Mucosa of gallbladder (tissue), 1 donor: ENCODE measurements at regions not wholly inside any gene's neighbourhood (a gene's known extent, or its start where the extent isn't known, plus 50 kb on each side); places are given as distances from the start of the nearest gene placed in this dataset.

Experiments used
- DNase-seq: peaks from one replicate; pipeline ENCODE4 v3.0.0-alpha.2; 2020; ENCODE audit warnings: low spot score
- donor health status: DM: no; HTN: no; CAD: no.

GRCh38 chr10:10205906-10206305 lies 811.8 kb upstream of the CELF2 start:
- no peak for DNase-seq

GRCh38 chr10:10207538-10207937 lies 810.1 kb upstream of the CELF2 start:
- no peak for DNase-seq

DNA sequence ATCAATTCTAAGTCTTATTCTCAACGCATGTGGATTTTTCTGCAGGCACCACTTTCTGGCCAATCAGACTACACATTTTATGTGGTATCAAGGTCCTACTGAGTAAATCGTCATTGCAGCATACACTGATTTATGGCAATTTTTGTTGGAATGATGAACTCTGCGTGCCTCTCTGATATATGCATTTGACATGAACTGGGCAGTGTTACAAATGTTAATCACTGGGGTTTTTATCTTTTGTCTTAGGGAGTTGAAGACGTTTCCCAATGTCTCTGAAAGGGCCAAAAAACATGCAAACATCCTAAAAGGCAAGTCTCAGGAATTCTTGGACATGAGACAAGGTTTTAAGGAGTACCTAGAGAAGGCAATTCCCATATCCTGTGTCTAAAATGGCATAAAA lies 809.5 kb upstream of the CELF2 start:
- no peak for DNase-seq

DNA sequence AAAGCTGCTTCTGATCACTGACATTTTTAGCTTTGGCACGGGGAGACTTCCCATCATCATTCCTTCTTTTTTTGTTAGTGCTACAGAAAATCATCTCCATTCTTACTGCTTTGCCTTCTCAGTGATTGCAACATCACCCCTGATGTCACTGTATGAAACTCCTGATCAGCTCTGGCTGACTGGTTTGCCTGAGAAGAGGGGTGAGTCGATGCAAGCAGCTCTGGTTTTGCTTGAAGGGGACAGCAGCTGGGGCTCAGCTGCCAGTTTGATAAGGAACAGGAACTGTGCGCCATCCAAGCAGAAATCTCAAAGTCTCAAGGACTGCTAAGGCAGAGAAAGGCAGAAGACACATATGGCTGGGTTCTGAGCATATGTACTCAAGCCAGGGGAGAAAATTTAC lies 808.5 kb upstream of the CELF2 start:
- DNase-seq, result peak; percentile 30

GRCh38 chr10:10211409-10211808 lies 806.3 kb upstream of the CELF2 start:
- DNase-seq, result no peak

DNA sequence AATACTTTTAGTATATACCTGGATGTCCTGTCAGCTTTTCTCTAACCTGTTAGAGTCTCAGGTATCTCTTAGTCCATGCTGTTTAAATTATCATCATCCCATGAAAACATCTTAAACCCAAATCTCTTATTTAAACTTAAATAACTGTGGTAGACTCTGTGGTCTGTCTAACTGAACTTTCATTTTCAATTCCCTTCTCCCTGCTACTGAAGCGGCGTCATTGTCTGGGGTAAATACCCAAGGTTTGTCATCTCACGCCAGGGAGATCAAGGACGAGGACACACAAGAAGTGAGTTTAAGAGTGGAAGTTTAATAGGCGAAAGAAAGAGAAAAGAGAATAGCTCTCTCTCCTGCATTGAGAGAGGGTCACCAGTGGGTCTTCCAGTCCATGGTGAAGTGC lies 804.4 kb upstream of the CELF2 start:
- DNase-seq, result no peak

DNA sequence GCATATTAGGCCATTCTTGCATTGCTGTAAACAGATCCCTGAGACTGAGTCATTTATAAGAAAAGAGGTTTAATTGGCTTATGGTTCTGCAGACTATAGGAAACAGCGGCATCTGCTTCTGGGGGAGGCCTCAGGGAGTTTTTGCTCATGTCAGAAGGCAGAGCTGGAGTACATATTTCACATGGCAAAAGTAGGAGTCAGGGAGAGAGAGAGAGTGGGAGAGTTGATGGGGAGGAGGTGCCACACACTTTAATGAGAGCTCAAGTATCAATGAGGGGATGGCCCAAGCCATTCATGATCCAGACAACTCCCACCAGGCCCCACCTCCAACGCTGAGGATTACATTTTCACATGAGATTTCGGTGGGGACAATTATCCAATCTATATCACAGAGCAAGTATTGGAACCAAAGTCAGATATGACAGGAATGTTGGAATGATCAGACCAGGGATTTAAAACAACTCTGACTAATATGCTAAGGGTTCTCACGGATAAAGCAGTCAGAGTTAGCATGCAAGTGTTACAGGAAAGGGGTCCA lies 795.3 kb upstream of the CELF2 start:
- DNase-seq, result no peak

DNA sequence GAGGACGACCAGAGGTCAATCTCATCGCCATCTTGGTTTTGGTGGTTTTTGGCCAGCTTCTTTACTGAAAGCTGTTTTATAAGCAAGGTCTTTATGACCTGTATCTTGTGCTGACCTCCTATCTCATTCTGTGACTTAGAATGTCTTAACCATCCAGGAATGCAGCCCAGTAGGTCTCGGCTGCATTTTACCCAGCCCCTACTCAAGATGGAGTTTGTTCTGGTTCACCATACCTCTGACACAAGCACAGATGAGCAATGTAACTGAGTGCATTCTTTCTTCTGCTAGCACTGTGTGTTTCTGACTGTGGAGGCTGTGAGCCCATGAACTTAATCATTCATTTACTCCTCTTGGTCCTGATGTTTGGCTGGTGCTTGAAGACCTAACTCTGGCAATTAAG lies 794.5 kb upstream of the CELF2 start:
- no peak for DNase-seq

DNA sequence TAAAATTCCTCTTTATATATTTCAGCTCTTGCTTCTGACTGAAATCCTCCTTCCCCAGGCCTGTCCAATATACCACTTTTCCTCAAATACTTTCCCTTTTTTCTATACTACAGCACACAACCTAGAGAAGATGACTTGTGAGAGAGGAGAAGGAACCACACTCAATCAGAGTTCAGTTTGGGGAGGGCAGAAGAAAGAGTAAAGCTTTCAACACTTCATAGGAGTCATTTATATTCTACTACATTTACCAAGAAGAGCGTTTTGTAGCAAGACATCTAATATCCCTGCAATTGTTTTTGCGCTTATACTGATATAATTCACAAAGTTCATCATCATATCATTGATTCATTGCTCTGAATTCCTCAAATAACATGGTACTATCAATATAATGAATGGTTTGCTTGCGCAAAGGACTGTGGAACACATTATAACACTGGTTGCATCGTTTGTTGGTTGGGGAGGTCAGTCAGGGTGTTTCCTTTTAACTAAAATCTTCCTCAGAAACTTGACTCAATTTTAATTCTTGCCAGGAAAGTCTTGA lies 792.5 kb upstream of the CELF2 start:
- no peak for DNase-seq

DNA sequence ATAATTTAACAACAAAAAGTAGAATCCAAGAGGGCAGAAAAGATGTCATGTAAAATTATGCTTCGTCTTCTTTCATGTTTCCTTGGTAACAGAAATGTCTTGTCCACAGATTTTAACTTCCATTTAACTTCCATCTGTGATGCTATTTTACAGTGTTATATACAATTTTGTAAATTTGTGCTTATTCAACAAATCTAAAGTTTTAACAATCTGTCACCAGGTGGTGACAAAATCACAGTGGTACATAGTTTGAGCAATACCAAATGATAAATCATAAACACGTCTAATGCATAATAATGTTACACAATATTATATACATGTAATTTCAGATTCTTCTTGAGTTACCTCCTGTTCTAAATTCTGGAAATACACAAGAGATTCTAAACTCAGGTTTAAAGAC lies 784.4 kb upstream of the CELF2 start:
- DNase-seq, result no peak

DNA sequence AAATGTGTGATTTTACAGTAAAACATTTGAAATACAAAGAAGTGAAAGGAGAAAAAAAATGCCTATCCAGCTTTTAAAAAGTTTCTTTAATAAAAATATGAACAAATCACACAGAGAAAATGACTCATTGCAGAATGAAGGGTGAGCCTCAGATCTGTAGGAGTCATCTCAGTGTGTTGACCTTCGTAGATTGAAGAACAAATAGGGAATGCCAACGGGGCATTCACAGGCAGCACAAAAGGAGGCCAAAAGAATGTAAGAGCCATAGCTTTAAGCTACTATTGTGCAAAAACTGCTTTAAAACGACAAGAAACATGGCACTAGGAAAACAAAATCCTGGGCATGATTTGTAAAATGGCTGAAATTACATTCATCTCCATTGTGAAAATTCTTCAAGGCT lies 782.7 kb upstream of the CELF2 start:
- DNase-seq, result no peak

DNA sequence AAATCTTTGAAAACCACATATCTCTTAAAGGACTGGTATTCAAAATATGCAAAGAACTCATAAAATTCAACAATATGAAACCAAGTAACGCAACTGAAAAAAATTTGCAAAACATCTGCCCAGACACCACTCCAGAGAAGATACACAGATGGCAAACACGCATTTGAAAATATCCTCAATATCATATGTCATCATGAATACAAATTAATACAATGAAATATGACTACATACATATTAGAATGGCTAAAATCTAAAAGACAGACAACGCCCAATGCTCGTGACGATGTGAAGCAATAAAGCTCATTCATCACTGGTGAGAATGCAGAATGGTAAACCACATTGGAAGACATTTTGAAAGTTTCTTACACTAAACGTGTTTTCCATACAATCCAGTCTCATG lies 770.1 kb upstream of the CELF2 start:
- no peak for DNase-seq

DNA sequence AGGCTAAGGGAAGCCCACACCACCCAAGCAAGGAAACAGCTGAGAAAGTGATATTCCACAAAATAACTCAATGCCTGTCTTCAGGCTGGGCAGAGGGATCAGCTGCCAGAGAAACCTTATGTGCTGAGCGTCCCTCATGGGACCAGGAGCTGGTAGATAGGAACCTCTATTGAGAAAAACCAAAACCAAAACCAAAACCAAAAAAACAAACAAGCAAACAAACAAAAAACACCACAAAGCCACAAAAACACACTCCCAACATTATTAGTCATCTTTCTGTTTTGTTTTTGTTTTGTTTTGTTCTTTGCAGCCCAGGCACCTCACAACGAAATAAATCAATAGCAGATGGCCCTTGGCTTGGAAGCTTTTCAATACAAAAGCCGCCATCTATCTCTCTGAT lies 760.8 kb upstream of the CELF2 start:
- DNase-seq, result no peak

GRCh38 chr10:10259013-10259412 lies 758.7 kb upstream of the CELF2 start:
- DNase-seq, result no peak

- no peak for DNase-seq
These were observed 747.3 kb upstream of the CELF2 start for GRCh38 chr10:10270126-10271050.

GRCh38 chr10:10271639-10272192 lies 746.0 kb upstream of the CELF2 start:
- no peak for DNase-seq

- no peak for DNase-seq
These were observed 744.0 kb upstream of the CELF2 start for GRCh38 chr10:10273661-10274060.

- no peak for DNase-seq
These were observed 737.8 kb upstream of the CELF2 start for GRCh38 chr10:10279906-10280305.

DNA sequence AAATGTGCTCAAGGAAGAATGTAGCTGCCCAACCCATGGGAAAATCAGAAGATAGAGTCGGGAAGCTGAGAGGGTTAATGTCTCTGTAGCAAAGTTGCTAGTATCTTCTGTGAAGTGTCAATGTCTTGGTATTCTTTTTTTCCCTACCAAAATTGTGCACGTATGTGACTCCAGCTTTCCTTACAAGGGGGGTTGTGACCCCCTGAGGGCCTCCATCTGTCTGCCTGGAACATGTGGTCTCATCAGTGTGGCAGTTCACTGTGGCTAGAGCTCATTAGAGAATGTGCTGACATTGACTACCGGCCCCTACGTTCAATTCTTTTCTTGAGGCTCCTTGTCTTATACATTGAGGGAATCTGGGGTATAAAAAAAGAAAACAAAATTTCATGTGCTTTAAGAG lies 725.2 kb upstream of the CELF2 start:
- no peak for DNase-seq

DNA sequence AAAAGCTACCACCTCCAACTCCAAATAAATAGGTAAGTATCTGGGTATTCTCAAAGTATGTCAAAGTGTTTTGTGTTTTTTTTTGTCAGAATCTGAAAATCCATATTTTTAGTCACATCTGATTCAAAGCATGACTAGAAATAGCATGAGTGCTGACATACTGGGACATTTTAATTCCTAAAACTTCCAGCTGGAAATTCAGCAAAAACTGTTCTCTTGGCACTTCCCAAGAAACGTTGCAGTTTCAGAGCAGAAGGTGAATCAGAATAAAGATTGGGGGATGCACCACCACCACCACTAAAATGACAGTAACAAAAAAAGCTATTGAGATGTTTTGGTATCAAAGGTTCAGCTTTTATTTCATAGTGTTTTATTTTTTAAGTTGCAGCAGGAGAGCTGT lies 724.6 kb upstream of the CELF2 start:
- no peak for DNase-seq

GRCh38 chr10:10293481-10293951 lies 724.2 kb upstream of the CELF2 start:
- no peak for DNase-seq

DNA sequence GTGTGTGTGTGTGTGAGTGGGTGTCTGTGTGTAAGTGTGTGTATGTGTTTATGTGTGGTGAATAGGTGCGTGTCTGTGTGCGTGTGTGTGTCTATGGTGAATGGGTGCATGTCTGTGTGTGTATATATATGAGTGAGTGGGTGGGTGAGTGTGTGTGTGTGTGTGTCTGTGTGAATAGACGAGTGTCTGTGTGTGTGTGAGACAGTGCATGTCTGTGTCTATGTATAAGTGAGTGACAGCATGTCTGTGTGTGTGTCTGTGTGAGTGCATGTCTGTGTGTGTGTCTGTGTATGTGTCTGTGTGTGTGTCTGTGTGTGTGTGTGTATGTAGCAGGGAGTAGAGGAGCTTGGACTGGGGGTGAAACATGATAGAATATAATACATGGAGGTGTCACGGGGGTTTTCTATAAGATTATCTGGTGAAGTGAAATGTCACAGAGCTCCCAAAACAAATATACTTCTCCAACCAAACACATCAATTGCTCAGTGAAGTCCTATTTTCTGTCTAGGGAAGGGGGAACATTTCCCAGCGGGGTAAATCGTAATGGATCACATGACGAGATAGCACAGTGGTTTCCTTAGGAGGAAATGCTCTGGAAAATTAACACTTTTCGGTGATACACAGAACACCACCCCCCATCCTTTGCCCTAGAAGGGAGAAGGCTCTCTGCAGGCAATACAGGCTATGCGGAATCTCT lies 723.3 kb upstream of the CELF2 start:
- no peak for DNase-seq
